ENCODE measurements at regions not wholly inside any gene's neighbourhood (a gene's known extent, or its start where the extent isn't known, plus 50 kb on each side); places are given as distances from the start of the nearest gene placed in this dataset.
"Not testable (repeated sequence)": the region's sequence is repeated elsewhere in the genome, so short reads cannot be mapped to it uniquely, and the experiment has no call there.

- DNase-seq, result no peak
These were observed 445.5 kb upstream of the TBL1XR1 start for GRCh38 chr3:177642804-177643125.

GRCh38 chr3:177646749-177647148, 449.5 kb upstream of the TBL1XR1 start:
- no peak for DNase-seq

GRCh38 chr3:177647341-177647740, 450.1 kb upstream of the TBL1XR1 start:
- DNase-seq, result no peak

- no peak for DNase-seq
These were observed 450.6 kb upstream of the TBL1XR1 start for GRCh38 chr3:177647876-177648275.

- DNase-seq, result no peak
These were observed 455.4 kb upstream of the TBL1XR1 start for GRCh38 chr3:177652556-177653291.

- no peak for DNase-seq
These were observed 460.0 kb upstream of the TBL1XR1 start for GRCh38 chr3:177657243-177657642.

GRCh38 chr3:177658354-177658753, 461.1 kb upstream of the TBL1XR1 start:
- DNase-seq, result no peak

GRCh38 chr3:177664380-177665103, 467.3 kb upstream of the TBL1XR1 start:
- not testable (repeated sequence) for DNase-seq

GRCh38 chr3:177665122-177665808, 468.0 kb upstream of the TBL1XR1 start:
- no peak for DNase-seq

GRCh38 chr3:177672252-177672911, 475.1 kb upstream of the TBL1XR1 start:
- no peak for DNase-seq

GRCh38 chr3:177673112-177673914, 476.0 kb upstream of the TBL1XR1 start:
- DNase-seq, result no peak

- DNase-seq, result no peak
These were observed 476.9 kb upstream of the TBL1XR1 start for GRCh38 chr3:177674186-177674585.

GRCh38 chr3:177676148-177676547, 478.9 kb upstream of the TBL1XR1 start:
- no peak for DNase-seq

GRCh38 chr3:177676947-177677587, 479.8 kb upstream of the TBL1XR1 start:
- no peak for DNase-seq

- peak; percentile 58 for DNase-seq
These were observed 482.5 kb upstream of the TBL1XR1 start for GRCh38 chr3:177679568-177680471.

GRCh38 chr3:177680472-177680821, 483.2 kb upstream of the TBL1XR1 start:
- no peak for DNase-seq

GRCh38 chr3:177681156-177681555, 483.9 kb upstream of the TBL1XR1 start:
- DNase-seq, result no peak

GRCh38 chr3:177681852-177682251, 484.6 kb upstream of the TBL1XR1 start:
- no peak for DNase-seq

- DNase-seq, result no peak
These were observed 486.3 kb upstream of the TBL1XR1 start for GRCh38 chr3:177683586-177683985.

- no peak for DNase-seq
These were observed 489.4 kb upstream of the TBL1XR1 start for GRCh38 chr3:177686671-177687070.

- DNase-seq, result no peak
These were observed 490.0 kb upstream of the TBL1XR1 start for GRCh38 chr3:177687291-177687690.
